OCI-LY3 (cell line): ENCODE measurements at regions not wholly inside any gene's neighbourhood (a gene's known extent, or its start where the extent isn't known, plus 50 kb on each side); places are given as distances from the start of the nearest gene placed in this dataset.

Experiments used
- CTCF ChIP-seq: fragments of 200-600, 300-600 bp; sonication (generic); IDR thresholded peaks from 2 replicates; pipeline ENCODE4 v1.5.1; 2014; ENCODE audit warnings: antibody characterized with exemption, low read length, low read depth
- EZH2phosphoT487 ChIP-seq: fragments of 200-600 bp; shearing (Covaris generic); IDR thresholded peaks from 2 replicates; pipeline ENCODE4 v1.6.1; 2018; ENCODE audit warnings: antibody characterized with exemption, mixed run types, low read depth

- no peak for TF ChIP-seq CTCF
- TF ChIP-seq EZH2phosphoT487: no peak
Observed at GRCh38 chr1:208308221-208308620, 64.0 kb upstream of the PLXNA2 start.
